ENCODE measurements at regions not wholly inside any gene's neighbourhood (a gene's known extent, or its start where the extent isn't known, plus 50 kb on each side); places are given as distances from the start of the nearest gene placed in this dataset.

GRCh38 chrX:151042842-151043241 lies 59.7 kb downstream of the HMGB3 start:
- TF ChIP-seq CTCF (IDR thresholded peaks at IDR 0.05) (no peak), POLR2A (IDR thresholded peaks at IDR 0.05) (no peak)

Measured in Peyer's patch (tissue), 4 donors.